HL-60/S4 treated with retinoic acid at 250 ng/mL for 4 days and 3 days (cell line): ENCODE measurements at regions not wholly inside any gene's neighbourhood (a gene's known extent, or its start where the extent isn't known, plus 50 kb on each side); places are given as distances from the start of the nearest gene placed in this dataset.
"Not testable (repeated sequence)": the region's sequence is repeated elsewhere in the genome, so short reads cannot be mapped to it uniquely, and the experiment has no call there.

Source experiments
- in situ Hi-C: fragments of 300-500 bp; cut with MboI; formaldehyde crosslinking; loops from 2 replicates; pipeline ENCODE4 v1.7.0; 2022; ENCODE audit warnings: low sequenced_read_pairs

GRCh38 chr2:82792316-82792715 lies 1666.8 kb downstream of the SUCLG1 start:
- in situ Hi-C loops = no loop called here

GRCh38 chr2:82790206-82791021 lies 1668.7 kb downstream of the SUCLG1 start:
- in situ Hi-C loops = no loop called here

- in situ Hi-C loops = no loop called here
Measured at GRCh38 chr2:82789851-82790205, 1669.3 kb downstream of the SUCLG1 start.

GRCh38 chr2:82781176-82781915 lies 1677.7 kb downstream of the SUCLG1 start:
- in situ Hi-C loops = no loop called here

GRCh38 chr2:82780050-82780449 lies 1679.0 kb downstream of the SUCLG1 start:
- in situ Hi-C loops = no loop called here

- in situ Hi-C loops = no loop called here
Measured at GRCh38 chr2:82752396-82752795, 1706.7 kb downstream of the SUCLG1 start.

- in situ Hi-C loops = no loop called here
Measured at GRCh38 chr2:82748653-82749052, 1710.4 kb downstream of the SUCLG1 start.

GRCh38 chr2:82740527-82740926 lies 1718.6 kb downstream of the SUCLG1 start:
- in situ Hi-C loops = no loop called here

- in situ Hi-C loops = not testable (repeated sequence)
Measured at GRCh38 chr2:82737965-82738364, 1721.1 kb downstream of the SUCLG1 start.

- in situ Hi-C loops = no loop called here
Measured at GRCh38 chr2:82735336-82735735, 1723.7 kb downstream of the SUCLG1 start.

GRCh38 chr2:82731824-82732223 lies 1727.3 kb downstream of the SUCLG1 start:
- in situ Hi-C loops = no loop called here

- in situ Hi-C loops = no loop called here
Measured at GRCh38 chr2:82730811-82731210, 1728.3 kb downstream of the SUCLG1 start.

- in situ Hi-C loops = no loop called here
Measured at GRCh38 chr2:82728090-82728489, 1731.0 kb downstream of the SUCLG1 start.

- in situ Hi-C loops = no loop called here
Measured at GRCh38 chr2:82708681-82709080, 1750.4 kb downstream of the SUCLG1 start.

- in situ Hi-C loops = no loop called here
Measured at GRCh38 chr2:82697231-82697630, 1761.8 kb downstream of the SUCLG1 start.

- in situ Hi-C loops = no loop called here
Measured at GRCh38 chr2:82694431-82694830, 1764.6 kb downstream of the SUCLG1 start.

GRCh38 chr2:82690757-82691411 lies 1768.2 kb downstream of the SUCLG1 start:
- in situ Hi-C loops = no loop called here

GRCh38 chr2:82675186-82675585 lies 1783.9 kb downstream of the SUCLG1 start:
- in situ Hi-C loops = no loop called here

- in situ Hi-C loops = no loop called here
Measured at GRCh38 chr2:82674652-82675051, 1784.4 kb downstream of the SUCLG1 start.

GRCh38 chr2:82667491-82667890 lies 1791.6 kb downstream of the SUCLG1 start:
- in situ Hi-C loops = no loop called here

- in situ Hi-C loops = no loop called here
Measured at GRCh38 chr2:82665691-82666090, 1793.4 kb downstream of the SUCLG1 start.

GRCh38 chr2:82657106-82657505 lies 1802.0 kb downstream of the SUCLG1 start:
- in situ Hi-C loops = no loop called here
